ENCODE measurements at regions not wholly inside any gene's neighbourhood (a gene's known extent, or its start where the extent isn't known, plus 50 kb on each side); places are given as distances from the start of the nearest gene placed in this dataset.

DNA sequence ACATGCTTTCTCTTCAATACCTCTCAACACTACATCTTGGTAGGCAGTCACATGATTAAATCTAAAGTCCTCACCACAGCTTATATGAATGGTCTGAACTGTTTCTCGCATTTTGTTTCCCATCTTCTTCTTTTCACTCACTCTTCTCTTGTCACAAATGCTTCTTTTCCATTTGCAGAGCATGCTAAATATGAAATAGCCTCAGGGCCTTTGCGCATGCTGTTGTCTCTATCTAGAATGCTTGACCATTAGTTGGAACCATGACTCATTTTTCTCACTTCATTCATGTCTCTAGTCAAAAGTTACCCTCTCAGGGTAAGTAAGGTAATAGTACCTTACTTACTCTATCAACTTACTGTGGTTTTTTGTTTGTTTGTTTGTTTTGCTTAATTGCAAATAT, 239.7 kb downstream of the PTPRC start:
- Mint-ChIP-seq H3K9me3 (peaks cover 18% of the 10 kb centered on the region), H3K36me3 (ENCODE audit: low read depth) (peaks cover 19% of the 10 kb centered on the region), H3K4me3 (no peak overlapping the region), H3K27me3 (no peaks in the 10 kb centered on the region), H3K4me1 (ENCODE audit: low read depth) (peaks cover 23% of the 10 kb centered on the region), H3K27ac (no peak overlapping the region)
- intact Hi-C loops (cut with micrococcal nuclease), result no loop called here

- Mint-ChIP-seq H3K4me3 (no peak overlapping the region), H3K27me3 (no peaks in the 10 kb centered on the region)
These were observed 241.0 kb downstream of the PTPRC start for GRCh38 chr1:198879711-198880306.

DNA sequence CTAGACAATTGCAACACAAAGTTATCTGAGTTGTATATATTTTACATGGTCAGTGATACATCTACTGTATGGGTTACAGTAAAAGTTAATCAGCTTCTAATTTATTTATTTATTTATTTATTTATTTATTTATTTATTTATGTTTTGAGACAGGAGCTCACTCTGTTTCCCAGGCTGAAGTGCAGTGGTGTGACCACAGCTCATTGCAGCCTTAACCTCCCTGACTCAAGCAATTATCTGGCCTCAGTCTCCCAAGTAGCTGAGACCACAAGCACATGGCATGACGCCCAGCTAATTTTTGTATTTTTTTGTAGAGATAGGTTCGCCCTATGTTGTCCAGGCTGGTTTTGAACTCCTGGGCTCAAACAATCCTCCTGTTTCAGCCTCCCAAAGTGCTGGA, 241.6 kb downstream of the PTPRC start:
- H3K9me3 Mint-ChIP-seq, result peaks cover 12% of the 10 kb centered on the region
- intact Hi-C loops (cut with micrococcal nuclease), result loop anchor here (5.0 kb wide), 1 partner anchor 232 kb away; no protein-coding TSS in a partner anchor

More at GRCh38 chr1:198879711-198880306, 241.0 kb downstream of the PTPRC start:
- peaks cover 16% of the 10 kb centered on the region for H3K4me1 Mint-ChIP-seq (ENCODE audit: low read depth)
- H3K27ac Mint-ChIP-seq, result no peak overlapping the region
- peaks cover 12% of the 10 kb centered on the region for H3K9me3 Mint-ChIP-seq
- intact Hi-C loops (cut with micrococcal nuclease), result loop anchor here (5.0 kb wide), 1 partner anchor 232 kb away; no protein-coding TSS in a partner anchor
- H3K36me3 Mint-ChIP-seq (ENCODE audit: low read depth), result peaks cover 14% of the 10 kb centered on the region

DNA sequence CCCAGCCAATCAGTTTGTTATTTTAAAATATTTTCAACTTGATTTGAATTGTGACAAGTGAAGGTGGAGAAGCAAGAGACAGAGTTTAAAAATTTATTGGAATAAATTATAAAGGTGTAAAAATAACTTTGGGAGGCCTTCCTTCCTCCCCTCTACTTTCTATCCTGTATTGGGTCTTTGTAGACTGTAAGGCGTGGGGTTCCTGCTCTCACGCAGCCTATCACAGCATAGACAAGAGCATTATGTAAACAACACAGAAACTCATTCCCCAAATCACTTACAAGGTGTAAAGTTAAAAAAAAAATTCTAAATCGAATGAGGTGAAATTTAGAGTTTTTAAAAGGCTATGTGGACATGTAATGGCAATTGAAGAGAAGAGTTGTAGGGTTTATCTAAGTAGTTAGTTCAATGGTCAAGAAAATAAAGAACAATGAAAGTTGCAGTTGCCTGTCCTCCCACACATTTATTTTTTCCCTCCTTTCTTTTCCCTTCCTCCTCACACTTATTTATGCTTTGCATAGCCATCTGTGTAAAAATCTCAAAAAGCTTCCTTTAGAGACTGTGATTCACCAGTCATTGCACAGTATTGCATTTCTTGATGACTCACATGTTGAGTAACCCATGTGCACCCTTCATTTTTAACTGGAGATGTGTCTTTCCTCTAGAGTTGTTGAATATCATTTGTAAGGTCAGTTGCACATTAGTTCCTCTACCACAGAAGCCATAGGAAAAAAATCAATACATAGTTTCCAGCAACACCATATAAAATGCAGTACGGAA, 242.2 kb downstream of the PTPRC start:
- Mint-ChIP-seq H3K9me3 (peaks cover 12% of the 10 kb centered on the region), H3K4me1 (ENCODE audit: low read depth) (peaks cover 12% of the 10 kb centered on the region), H3K27ac (no peak overlapping the region), H3K27me3 (no peaks in the 10 kb centered on the region), H3K36me3 (ENCODE audit: low read depth) (peaks cover 14% of the 10 kb centered on the region), H3K4me3 (no peak overlapping the region)
- intact Hi-C loops (cut with micrococcal nuclease), result loop anchor here (5.0 kb wide), 1 partner anchor 231 kb away; no protein-coding TSS in a partner anchor

More for the DNA sequence above, 241.6 kb downstream of the PTPRC start:
- Mint-ChIP-seq H3K36me3 (ENCODE audit: low read depth) (peaks cover 14% of the 10 kb centered on the region), H3K27me3 (no peaks in the 10 kb centered on the region), H3K4me1 (ENCODE audit: low read depth) (peaks cover 12% of the 10 kb centered on the region), H3K4me3 (no peak overlapping the region), H3K27ac (no peak overlapping the region)

DNA sequence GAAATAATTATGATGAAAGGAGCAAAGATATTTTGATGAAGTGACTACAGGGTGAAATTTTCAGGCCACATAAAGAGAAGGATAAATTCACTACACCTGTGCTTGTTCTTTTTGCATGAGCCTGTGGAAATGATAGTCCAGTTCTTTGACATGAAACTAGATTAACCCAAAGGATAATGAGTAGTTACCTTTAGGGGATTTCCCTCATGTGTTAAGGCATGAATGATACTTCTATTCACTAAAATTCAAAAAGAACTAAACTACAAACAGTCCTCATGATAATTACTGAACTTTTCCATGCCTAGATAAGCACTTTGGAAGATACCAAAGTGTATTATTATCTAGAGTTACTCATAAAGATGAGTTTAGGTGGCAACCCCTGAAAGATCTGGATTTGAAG, 244.3 kb downstream of the PTPRC start:
- intact Hi-C loops (cut with micrococcal nuclease), result loop anchor here (5.0 kb wide), 1 partner anchor 229 kb away; no protein-coding TSS in a partner anchor
- Mint-ChIP-seq H3K27ac (no peak overlapping the region), H3K36me3 (ENCODE audit: low read depth) (peaks cover 11% of the 10 kb centered on the region), H3K4me3 (no peak overlapping the region), H3K4me1 (ENCODE audit: low read depth) (peaks cover 12% of the 10 kb centered on the region), H3K27me3 (no peaks in the 10 kb centered on the region), H3K9me3 (peaks cover 10% of the 10 kb centered on the region)

- Mint-ChIP-seq H3K27ac (no peak overlapping the region), H3K4me1 (ENCODE audit: low read depth) (no peaks in the 10 kb centered on the region), H3K36me3 (ENCODE audit: low read depth) (no peaks in the 10 kb centered on the region), H3K27me3 (no peaks in the 10 kb centered on the region), H3K9me3 (no peaks in the 10 kb centered on the region), H3K4me3 (no peak overlapping the region)
- intact Hi-C loops (cut with micrococcal nuclease), result no loop called here
These were observed 249.0 kb downstream of the PTPRC start for GRCh38 chr1:198887866-198888265.

DNA sequence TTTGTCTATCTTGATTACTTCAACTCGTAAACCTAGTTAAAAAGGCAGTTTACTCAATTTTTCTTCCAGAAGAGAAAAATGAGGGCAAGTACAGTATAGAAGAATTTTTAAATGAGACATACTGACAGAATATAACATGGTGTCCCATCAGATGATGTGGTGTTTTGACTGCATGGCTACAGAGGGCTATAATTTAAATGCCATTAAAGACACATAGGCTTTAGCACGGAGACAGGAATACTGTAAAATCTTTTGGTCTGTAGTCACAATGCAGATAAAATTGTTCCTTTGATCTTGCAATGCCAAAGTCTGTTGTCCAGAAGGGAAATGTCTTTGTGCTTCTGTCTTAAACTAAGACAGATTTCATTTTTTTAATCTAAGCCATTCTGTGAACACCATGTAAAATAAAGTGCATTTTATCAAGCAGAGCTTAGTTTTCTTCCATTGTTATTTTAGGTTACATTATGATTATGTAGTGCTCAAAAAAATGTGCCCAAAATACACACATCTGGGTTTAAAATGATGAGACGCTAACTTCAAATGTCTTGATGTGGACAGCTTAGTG, 249.6 kb downstream of the PTPRC start:
- Mint-ChIP-seq H3K36me3 (ENCODE audit: low read depth) (no peaks in the 10 kb centered on the region), H3K27me3 (no peaks in the 10 kb centered on the region), H3K27ac (no peak overlapping the region), H3K4me3 (no peak overlapping the region), H3K4me1 (ENCODE audit: low read depth) (no peaks in the 10 kb centered on the region), H3K9me3 (no peaks in the 10 kb centered on the region)
- intact Hi-C loops (cut with micrococcal nuclease), result no loop called here

DNA sequence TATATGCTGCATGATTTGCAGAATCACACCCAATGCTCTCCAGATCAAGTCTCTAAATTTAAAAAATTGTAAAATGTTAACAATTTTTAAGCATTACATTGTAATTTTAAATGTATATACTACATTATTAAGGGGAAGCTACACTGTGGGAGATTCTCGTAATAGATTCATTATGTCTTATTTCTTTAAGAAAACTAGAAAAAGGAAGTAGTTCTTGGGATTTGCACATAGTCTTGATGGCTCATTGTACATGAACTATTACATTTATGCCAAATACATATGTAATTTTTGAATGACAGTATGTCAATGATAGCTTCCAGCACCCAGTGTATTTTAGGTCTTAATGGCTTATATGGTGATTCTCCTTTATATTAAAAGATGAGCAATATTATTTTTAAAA, 250.3 kb downstream of the PTPRC start:
- no peaks in the 10 kb centered on the region for H3K27me3 Mint-ChIP-seq
- no peak overlapping the region for H3K27ac Mint-ChIP-seq
- H3K9me3 Mint-ChIP-seq, result no peaks in the 10 kb centered on the region
- H3K4me3 Mint-ChIP-seq, result no peak overlapping the region
- intact Hi-C loops (cut with micrococcal nuclease), result no loop called here
- H3K4me1 Mint-ChIP-seq (ENCODE audit: low read depth), result no peaks in the 10 kb centered on the region
- no peaks in the 10 kb centered on the region for H3K36me3 Mint-ChIP-seq (ENCODE audit: low read depth)

GRCh38 chr1:198889749-198890148, 250.9 kb downstream of the PTPRC start:
- H3K27me3 Mint-ChIP-seq, result no peaks in the 10 kb centered on the region
- intact Hi-C loops (cut with micrococcal nuclease), result no loop called here
- no peaks in the 10 kb centered on the region for H3K4me1 Mint-ChIP-seq (ENCODE audit: low read depth)
- H3K4me3 Mint-ChIP-seq, result no peak overlapping the region
- no peak overlapping the region for H3K27ac Mint-ChIP-seq
- H3K9me3 Mint-ChIP-seq, result no peaks in the 10 kb centered on the region
- H3K36me3 Mint-ChIP-seq (ENCODE audit: low read depth), result no peaks in the 10 kb centered on the region

DNA sequence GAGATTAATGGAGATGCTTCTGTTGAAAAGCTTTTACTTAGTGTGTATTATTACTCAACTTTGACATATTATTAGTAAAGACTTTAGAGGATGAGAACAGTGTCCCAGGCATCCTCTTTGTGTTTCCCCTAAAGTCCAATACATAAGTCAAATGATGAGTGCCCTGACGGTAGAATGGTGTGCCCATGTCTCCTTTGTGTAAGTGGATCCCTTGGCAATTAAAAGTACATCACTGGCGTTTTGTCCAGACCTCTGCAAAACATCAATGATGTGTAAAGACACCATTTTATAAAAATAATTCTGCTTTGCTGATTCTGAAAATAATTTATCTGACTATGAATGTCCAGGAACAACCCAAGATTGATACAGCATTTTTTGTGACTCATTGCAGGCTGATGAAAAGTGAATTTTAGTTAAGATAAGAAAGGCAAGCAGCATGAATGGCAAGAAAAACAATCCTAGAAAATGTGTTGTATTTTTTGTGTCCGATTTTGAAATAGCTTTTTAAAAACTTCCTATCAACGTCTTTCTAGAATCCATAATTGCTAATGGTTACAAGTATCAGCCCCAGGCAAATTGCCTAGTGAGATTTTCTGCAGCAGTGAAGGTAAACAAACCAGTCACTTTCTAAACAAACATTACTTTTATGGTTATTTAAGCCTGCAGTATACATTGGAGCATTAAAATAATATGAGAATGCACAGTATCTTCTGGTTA, 251.5 kb downstream of the PTPRC start:
- H3K36me3 Mint-ChIP-seq (ENCODE audit: low read depth), result peaks cover 2% of the 10 kb centered on the region
- intact Hi-C loops (cut with micrococcal nuclease), result no loop called here
- no peak overlapping the region for H3K4me3 Mint-ChIP-seq
- no peaks in the 10 kb centered on the region for H3K27me3 Mint-ChIP-seq
- no peaks in the 10 kb centered on the region for H3K9me3 Mint-ChIP-seq
- no peak overlapping the region for H3K27ac Mint-ChIP-seq
- no peaks in the 10 kb centered on the region for H3K4me1 Mint-ChIP-seq (ENCODE audit: low read depth)

DNA sequence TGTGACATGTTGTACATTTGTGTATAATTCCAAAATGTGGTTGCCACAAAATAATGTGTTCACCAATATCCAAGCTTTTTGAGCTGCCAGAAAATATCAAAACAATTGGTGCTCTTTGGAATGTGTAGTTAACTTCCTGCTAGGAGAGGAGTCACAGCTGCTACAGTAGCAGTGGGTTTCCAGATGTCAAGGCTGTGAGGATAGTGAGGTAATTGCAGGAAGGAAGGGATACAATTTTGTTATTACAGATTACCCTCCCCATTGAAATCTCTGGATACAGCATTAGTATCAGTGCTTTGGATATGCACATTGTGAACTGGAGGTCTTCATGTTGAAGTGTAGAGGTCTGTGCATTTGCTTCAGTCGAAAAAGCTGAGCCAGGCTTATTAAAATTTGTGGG, 253.2 kb downstream of the PTPRC start:
- H3K9me3 Mint-ChIP-seq, result no peaks in the 10 kb centered on the region
- intact Hi-C loops (cut with micrococcal nuclease), result no loop called here
- H3K27ac Mint-ChIP-seq, result no peak overlapping the region
- no peaks in the 10 kb centered on the region for H3K27me3 Mint-ChIP-seq
- H3K4me1 Mint-ChIP-seq (ENCODE audit: low read depth), result no peaks in the 10 kb centered on the region
- peaks cover 11% of the 10 kb centered on the region for H3K36me3 Mint-ChIP-seq (ENCODE audit: low read depth)
- no peak overlapping the region for H3K4me3 Mint-ChIP-seq

DNA sequence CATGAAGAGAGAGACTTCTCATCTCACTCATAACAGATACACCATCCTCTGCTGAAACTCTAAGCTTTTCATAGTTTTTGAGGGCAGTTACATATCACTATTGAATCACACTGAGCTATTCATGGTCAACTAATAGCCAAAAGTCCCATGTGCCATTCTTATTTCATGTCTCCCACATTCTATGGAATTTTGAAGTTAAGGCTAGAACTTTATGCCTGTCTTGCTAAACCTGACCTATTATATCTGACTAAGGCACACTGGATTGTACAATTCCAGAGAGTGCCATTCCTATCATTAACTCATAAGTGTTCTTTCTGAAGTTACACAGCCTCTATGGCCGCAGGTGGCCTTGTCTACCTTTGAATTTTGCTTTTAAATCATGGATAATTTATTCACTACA, 254.3 kb downstream of the PTPRC start:
- intact Hi-C loops (cut with micrococcal nuclease), result no loop called here
- no peaks in the 10 kb centered on the region for H3K27me3 Mint-ChIP-seq
- H3K9me3 Mint-ChIP-seq, result no peaks in the 10 kb centered on the region
- H3K4me1 Mint-ChIP-seq (ENCODE audit: low read depth), result no peaks in the 10 kb centered on the region
- H3K36me3 Mint-ChIP-seq (ENCODE audit: low read depth), result peaks cover 11% of the 10 kb centered on the region
- H3K27ac Mint-ChIP-seq, result no peak overlapping the region
- H3K4me3 Mint-ChIP-seq, result no peak overlapping the region

DNA sequence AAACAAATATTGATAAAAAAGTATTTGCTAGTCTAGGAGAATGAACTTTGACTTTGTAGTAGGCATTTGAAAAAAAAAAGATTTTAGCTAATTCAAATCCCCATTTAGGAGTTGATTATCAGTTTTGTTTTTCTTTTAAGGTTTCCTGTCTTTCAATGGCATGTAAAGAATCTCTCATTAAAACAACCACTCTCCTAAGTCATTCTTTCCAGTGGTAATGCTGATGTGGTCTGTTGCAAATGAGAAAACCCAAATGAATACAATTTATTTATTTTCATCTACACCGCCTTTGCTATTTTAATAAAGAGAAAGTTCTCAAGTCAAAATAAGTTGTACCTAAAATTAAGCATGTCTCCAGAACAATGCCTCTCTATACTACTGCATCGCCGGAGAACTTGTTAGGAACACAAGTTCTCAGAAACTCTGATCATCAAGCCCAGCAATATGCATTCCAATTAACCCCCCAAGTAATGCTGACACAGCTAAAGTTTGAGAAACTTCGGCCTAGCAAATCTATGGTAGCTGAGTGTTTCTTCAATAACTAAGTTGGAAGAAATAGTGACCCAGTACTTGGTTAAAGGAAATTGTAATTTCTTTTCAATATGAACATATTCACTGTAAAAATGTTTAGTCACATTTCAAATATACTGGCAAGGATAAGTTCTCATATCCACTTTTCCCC, 255.1 kb downstream of the PTPRC start:
- no peak overlapping the region for H3K4me3 Mint-ChIP-seq
- H3K27ac Mint-ChIP-seq, result no peak overlapping the region
- peaks cover 12% of the 10 kb centered on the region for H3K36me3 Mint-ChIP-seq (ENCODE audit: low read depth)
- no peaks in the 10 kb centered on the region for H3K27me3 Mint-ChIP-seq
- no peaks in the 10 kb centered on the region for H3K4me1 Mint-ChIP-seq (ENCODE audit: low read depth)
- intact Hi-C loops (cut with micrococcal nuclease), result no loop called here
- no peaks in the 10 kb centered on the region for H3K9me3 Mint-ChIP-seq
